ENCODE measurements at regions not wholly inside any gene's neighbourhood (a gene's known extent, or its start where the extent isn't known, plus 50 kb on each side); places are given as distances from the start of the nearest gene placed in this dataset.

GRCh38 chr14:71236487-71236886, 329.2 kb downstream of the PCNX1 start:
- H3K4me3 ChIP-seq (ENCODE audit: low read depth, low read length) = no peak overlapping the region
- in situ Hi-C loops (cut with HindIII; ENCODE audit: low sequenced_read_pairs) = no loop called here
- no peak for DNase-seq (ENCODE audit: low read depth, low spot score)
- TF ChIP-seq CTCF (IDR thresholded peaks at IDR 0.05; ENCODE audit: low read depth, low read length) = no peak

- TF ChIP-seq CTCF (IDR thresholded peaks at IDR 0.05; ENCODE audit: low read depth, low read length) = no peak
- no peak for DNase-seq (ENCODE audit: low read depth, low spot score)
- in situ Hi-C loops (cut with HindIII; ENCODE audit: low sequenced_read_pairs) = no loop called here
- no peak overlapping the region for H3K4me3 ChIP-seq (ENCODE audit: low read depth, low read length)
Observed at GRCh38 chr14:71237556-71237955, 330.3 kb downstream of the PCNX1 start.

GRCh38 chr14:71238835-71239234, 331.6 kb downstream of the PCNX1 start:
- TF ChIP-seq CTCF (IDR thresholded peaks at IDR 0.05; ENCODE audit: low read depth, low read length) = no peak
- no peak for DNase-seq (ENCODE audit: low read depth, low spot score)
- in situ Hi-C loops (cut with HindIII; ENCODE audit: low sequenced_read_pairs) = no loop called here
- H3K4me3 ChIP-seq (ENCODE audit: low read depth, low read length) = no peak overlapping the region

- H3K4me3 ChIP-seq (ENCODE audit: low read depth, low read length) = no peak overlapping the region
- no peak for TF ChIP-seq CTCF (IDR thresholded peaks at IDR 0.05; ENCODE audit: low read depth, low read length)
- in situ Hi-C loops (cut with HindIII; ENCODE audit: low sequenced_read_pairs) = no loop called here
- no peak for DNase-seq (ENCODE audit: low read depth, low spot score)
Observed at GRCh38 chr14:71240171-71240570, 332.9 kb downstream of the PCNX1 start.

- in situ Hi-C loops (cut with HindIII; ENCODE audit: low sequenced_read_pairs) = no loop called here
- H3K4me3 ChIP-seq (ENCODE audit: low read depth, low read length) = no peak overlapping the region
- DNase-seq (ENCODE audit: low read depth, low spot score) = no peak
- TF ChIP-seq CTCF (IDR thresholded peaks at IDR 0.05; ENCODE audit: low read depth, low read length) = no peak
Observed at GRCh38 chr14:71240866-71241520, 333.7 kb downstream of the PCNX1 start.

- no peak overlapping the region for H3K4me3 ChIP-seq (ENCODE audit: low read depth, low read length)
- peak; percentile 24 for DNase-seq (ENCODE audit: low read depth, low spot score)
- no peak for TF ChIP-seq CTCF (IDR thresholded peaks at IDR 0.05; ENCODE audit: low read depth, low read length)
- in situ Hi-C loops (cut with HindIII; ENCODE audit: low sequenced_read_pairs) = no loop called here
Observed at GRCh38 chr14:71242237-71242748, 335.0 kb downstream of the PCNX1 start.

Measured in astrocyte of the spinal cord (primary cell).